B cell (primary cell): ENCODE measurements at regions not wholly inside any gene's neighbourhood (a gene's known extent, or its start where the extent isn't known, plus 50 kb on each side); places are given as distances from the start of the nearest gene placed in this dataset.

Experiments used
- ATAC-seq: fragments of 200-7000 bp; cut with Tn5 transposase; one replicate; pipeline ENCODE4 v1.10.0; 2021; ENCODE audit warnings: low read depth, mild to moderate bottlenecking, moderate number of reproducible peaks, moderate library complexity
- CTCF ChIA-PET: fragments of 350-600 bp; sonication (Branson Sonifier 250); formaldehyde crosslinking; loops from one replicate; lab custom pipeline; 2021; ENCODE audit warnings: antibody characterized with exemption, inconsistent platforms; lab: Charles Lee
- POLR2A ChIA-PET: fragments of 350-600 bp; sonication (Branson Sonifier 250); formaldehyde crosslinking; loops from one replicate; lab custom pipeline; 2021; ENCODE audit warnings: antibody characterized with exemption; lab: Charles Lee
- DNase-seq: peaks from one replicate; pipeline ENCODE4 v3.0.0; 2013
- H2AFZ ChIP-seq: 2 replicates; pipeline ENCODE4 v1.6.1; 2012; ENCODE audit warnings: mild to moderate bottlenecking, low read depth, low read length; ENCODE audit not compliant: insufficient read depth, poor library complexity, severe bottlenecking
- H3K27ac ChIP-seq, 2 donors: 1 replicate in 1 of 2; 2 replicates in 1 of 2; pipeline ENCODE4 v1.5.1; 2012 to 2013; ENCODE audit warnings: low read length in 2 of 2, mild to moderate bottlenecking in 2 of 2, moderate library complexity in 1 of 2
- H3K27me3 ChIP-seq, 4 experiments: fragments of 200-600 bp in 1 of 4; sonication (generic) in 1 of 4; replicated peaks in 1 of 4; 1 replicate in 2 of 4; 2 replicates in 2 of 4; pipeline versions ENCODE4 v1.6.1 to v1.7.0; 2013 to 2016; ENCODE audit warnings: low read length in 3 of 4, mild to moderate bottlenecking in 2 of 4, mixed read lengths in 1 of 4, moderate library complexity in 1 of 4; ENCODE audit not compliant: insufficient read depth in 4 of 4, control insufficient read depth in 3 of 4; ENCODE audit errors: control extremely low read depth in 1 of 4
- H3K36me3 ChIP-seq, 2 experiments: replicated peaks in 1 of 2; 1 replicate in 1 of 2; 2 replicates in 1 of 2; pipeline versions ENCODE4 v1.6.1 to v1.7.1; 2013; ENCODE audit warnings: low read length in 1 of 2; ENCODE audit not compliant: insufficient read depth in 2 of 2, control insufficient read depth in 1 of 2; ENCODE audit errors: control extremely low read depth in 1 of 2, extremely low read depth in 1 of 2
- H3K4me1 ChIP-seq, 2 donors: fragments of 200-600 bp in 1 of 2; sonication (generic) in 1 of 2; 1 replicate in 1 of 2; 2 replicates in 1 of 2; pipeline versions ENCODE4 v1.5.1 to v1.6.1; 2013 to 2017; ENCODE audit warnings: low read length in 2 of 2; ENCODE audit not compliant: control insufficient read depth in 2 of 2, insufficient read depth in 2 of 2
- H3K4me2 ChIP-seq: replicated peaks from 2 replicates; pipeline ENCODE3; 2012; ENCODE audit warnings: mild to moderate bottlenecking, low read depth, low read length; ENCODE audit not compliant: poor library complexity, severe bottlenecking
- H3K4me3 ChIP-seq, 5 experiments: fragments of 200-600 bp in 1 of 5; sonication (generic) in 1 of 5; 1 replicate in 3 of 5; 2 replicates in 2 of 5; pipeline versions ENCODE4 v1.5.1 to v1.7.0; 2011 to 2016; ENCODE audit warnings: low read length in 4 of 5, mild to moderate bottlenecking in 4 of 5, low read depth in 2 of 5, control low read depth in 1 of 5, moderate library complexity in 1 of 5; ENCODE audit not compliant: insufficient read depth in 1 of 5; ENCODE audit errors: control extremely low read depth in 1 of 5, extremely low read depth in 1 of 5
- H3K79me2 ChIP-seq: fragments of 200-600 bp; sonication (generic); one replicate; pipeline ENCODE4 v1.6.0; 2016; ENCODE audit warnings: low read length; ENCODE audit not compliant: control insufficient read depth, insufficient read depth
- H3K9ac ChIP-seq: fragments of 200-600 bp; sonication (generic); 2 replicates; pipeline ENCODE4 v1.6.1; 2017; ENCODE audit warnings: mild to moderate bottlenecking, low read length, moderate library complexity
- H3K9me3 ChIP-seq, 3 donors: one replicate each; pipeline versions ENCODE4 v1.6.1 to v1.7.1; 2013; ENCODE audit warnings: low read length in 2 of 3; ENCODE audit not compliant: control insufficient read depth in 2 of 3, insufficient read depth in 1 of 3; ENCODE audit errors: control extremely low read depth in 1 of 3
- H4K20me1 ChIP-seq: 2 replicates; pipeline ENCODE4 v1.6.0; 2012; ENCODE audit warnings: mild to moderate bottlenecking, low read length; ENCODE audit not compliant: insufficient read depth, control insufficient read depth, poor library complexity, severe bottlenecking
- H3K27ac Mint-ChIP-seq: one replicate; pipeline ENCODE4 v1.8.0; 2021; ENCODE audit warnings: mixed read lengths
- H3K27me3 Mint-ChIP-seq: one replicate; pipeline ENCODE4 v1.8.0; 2021; ENCODE audit warnings: mixed read lengths
- H3K4me1 Mint-ChIP-seq: one replicate; pipeline ENCODE4 v1.8.0; 2021; ENCODE audit warnings: mixed read lengths
- H3K4me3 Mint-ChIP-seq: one replicate; pipeline ENCODE4 v1.8.0; 2021; ENCODE audit warnings: mixed read lengths
- H3K9me3 Mint-ChIP-seq: one replicate; pipeline ENCODE4 v1.8.0; 2022; ENCODE audit warnings: mixed read lengths; ENCODE audit not compliant: insufficient read depth
- EZH2 ChIP-seq: IDR thresholded peaks from 2 replicates; pipeline ENCODE4 v1.6.1; 2012; ENCODE audit warnings: borderline replicate concordance, low read depth, mild to moderate bottlenecking, moderate library complexity, low read length; ENCODE audit not compliant: insufficient read depth, poor library complexity, severe bottlenecking
- WGBS: methylation state at CpG from one replicate; pipeline ENCODE4 v1.1.5; 2013; ENCODE audit warnings: missing lambda C conversion rate; ENCODE audit not compliant: insufficient coverage; 5-methylcytosine and 5-hydroxymethylcytosine counted together
- intact Hi-C: fragments of 100-400 bp; cut with micrococcal nuclease; formaldehyde crosslinking; loops from one replicate; pipeline ENCODE4 v1.10.0; 2022
- TF ChIP-seq, protein P1 (sequence below): fragments of 200-600 bp; IDR thresholded peaks from one replicate; pipeline ENCODE4 v1.8.0; 2022; ENCODE audit warnings: antibody characterized with exemption, mild to moderate bottlenecking

DNA sequence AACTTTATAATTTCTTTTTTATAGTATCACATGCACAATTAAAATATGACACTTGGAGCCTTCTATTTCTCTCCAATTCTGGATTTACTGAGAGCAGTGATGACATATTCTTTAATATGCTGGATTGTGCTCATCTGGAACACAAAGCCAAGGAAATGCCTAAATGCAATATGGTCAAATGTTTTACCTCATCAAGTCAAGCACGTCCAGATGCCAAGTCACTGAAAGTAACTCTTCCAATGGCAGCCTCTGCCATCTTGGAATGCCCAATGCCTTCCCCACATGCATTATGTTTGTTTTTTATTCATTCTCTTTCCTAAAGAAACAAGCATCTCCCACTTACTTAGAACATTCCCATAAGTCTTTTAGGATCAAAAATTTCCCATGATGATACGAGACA is 189.8 kb downstream of the TMX3 start:
- H4K20me1 ChIP-seq = no peaks in the 10 kb centered on the region
- no peak for ATAC-seq
- WGBS = 75% methylated on average over 1 of the region's 2 CpGs

DNA sequence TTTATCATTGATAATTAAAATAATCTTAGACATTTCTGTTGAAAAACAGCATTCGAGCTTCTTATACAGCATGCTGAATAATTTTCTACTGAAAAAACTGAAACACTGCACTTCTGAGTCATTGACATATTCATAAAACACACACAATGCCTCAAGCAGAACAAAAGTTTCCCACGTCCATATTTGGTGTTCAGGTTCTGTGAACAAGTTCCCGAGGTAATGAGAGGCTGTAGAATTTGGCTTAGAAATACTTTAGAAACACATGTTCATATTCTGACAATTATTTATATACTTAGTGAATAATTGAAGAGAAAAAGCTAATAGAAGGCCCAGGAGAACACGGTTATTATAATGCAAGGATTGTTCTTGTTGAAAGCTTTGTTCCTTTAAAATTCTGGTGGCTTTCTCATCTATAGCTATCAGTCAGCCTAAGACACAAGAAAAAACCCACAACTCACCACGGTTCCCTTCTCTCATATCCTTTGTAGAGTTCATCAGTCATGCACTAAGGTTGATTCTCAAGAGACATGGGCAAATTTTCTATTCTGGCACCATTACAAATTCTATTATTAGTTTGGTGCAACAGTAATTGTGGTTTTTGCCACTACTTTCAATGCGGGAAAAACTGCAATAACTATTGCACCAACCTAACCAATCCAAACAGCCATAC is 194.4 kb downstream of the TMX3 start:
- ChIA-PET CTCF (no interaction called here), POLR2A (no interaction called here)
- peaks cover 1% of the 10 kb centered on the region for H3K9me3 Mint-ChIP-seq
- H3K36me3 ChIP-seq = no peaks in the 10 kb centered on the region
- no peaks in the 10 kb centered on the region for H3K9me3 ChIP-seq
- H3K27me3 Mint-ChIP-seq = no peaks in the 10 kb centered on the region
- no peak overlapping the region for H3K9ac ChIP-seq
- no peaks in the 10 kb centered on the region for H3K27me3 ChIP-seq
- H3K27ac ChIP-seq = no peak overlapping the region
- no peak overlapping the region for H3K4me3 ChIP-seq
- no peak for TF ChIP-seq EZH2
- TF ChIP-seq, protein P1, sequence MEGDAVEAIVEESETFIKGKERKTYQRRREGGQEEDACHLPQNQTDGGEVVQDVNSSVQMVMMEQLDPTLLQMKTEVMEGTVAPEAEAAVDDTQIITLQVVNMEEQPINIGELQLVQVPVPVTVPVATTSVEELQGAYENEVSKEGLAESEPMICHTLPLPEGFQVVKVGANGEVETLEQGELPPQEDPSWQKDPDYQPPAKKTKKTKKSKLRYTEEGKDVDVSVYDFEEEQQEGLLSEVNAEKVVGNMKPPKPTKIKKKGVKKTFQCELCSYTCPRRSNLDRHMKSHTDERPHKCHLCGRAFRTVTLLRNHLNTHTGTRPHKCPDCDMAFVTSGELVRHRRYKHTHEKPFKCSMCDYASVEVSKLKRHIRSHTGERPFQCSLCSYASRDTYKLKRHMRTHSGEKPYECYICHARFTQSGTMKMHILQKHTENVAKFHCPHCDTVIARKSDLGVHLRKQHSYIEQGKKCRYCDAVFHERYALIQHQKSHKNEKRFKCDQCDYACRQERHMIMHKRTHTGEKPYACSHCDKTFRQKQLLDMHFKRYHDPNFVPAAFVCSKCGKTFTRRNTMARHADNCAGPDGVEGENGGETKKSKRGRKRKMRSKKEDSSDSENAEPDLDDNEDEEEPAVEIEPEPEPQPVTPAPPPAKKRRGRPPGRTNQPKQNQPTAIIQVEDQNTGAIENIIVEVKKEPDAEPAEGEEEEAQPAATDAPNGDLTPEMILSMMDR = no peak
- no peaks in the 10 kb centered on the region for H3K79me2 ChIP-seq
- no peak overlapping the region for H3K4me2 ChIP-seq
- no peaks in the 10 kb centered on the region for H4K20me1 ChIP-seq
- intact Hi-C loops = no loop called here
- no peak overlapping the region for H3K4me3 Mint-ChIP-seq
- H3K27ac Mint-ChIP-seq = no peak overlapping the region
- H3K4me1 Mint-ChIP-seq = no peaks in the 10 kb centered on the region
- whole genome bisulfite sequencing = no CpG with 5 or more reads among the region's 6 CpGs
- ATAC-seq (no peak), DNase-seq (no peak)
- H3K4me1 ChIP-seq = no peaks in the 10 kb centered on the region
- no peak overlapping the region for H2AFZ ChIP-seq

More for the DNA sequence above, 189.8 kb downstream of the TMX3 start:
- Mint-ChIP-seq H3K27me3 (no peaks in the 10 kb centered on the region), H3K4me1 (no peaks in the 10 kb centered on the region), H3K27ac (no peak overlapping the region), H3K9me3 (no peaks in the 10 kb centered on the region), H3K4me3 (no peak overlapping the region)
- ChIA-PET CTCF (no interaction called here), POLR2A (no interaction called here)
- Histone ChIP-seq H3K9me3 (no peaks in the 10 kb centered on the region), H3K79me2 (no peaks in the 10 kb centered on the region), H3K36me3 (no peaks in the 10 kb centered on the region), H2AFZ (no peak overlapping the region), H3K27me3 (no peaks in the 10 kb centered on the region), H3K9ac (no peak overlapping the region), H3K4me3 (no peak overlapping the region), H3K27ac (no peak overlapping the region), H3K4me2 (no peak overlapping the region), H3K4me1 (no peaks in the 10 kb centered on the region)
- no peak for DNase-seq
- intact Hi-C loops = no loop called here
- TF ChIP-seq, protein P1 = no peak
- TF ChIP-seq EZH2 = no peak
